GM18873 (cell line): ENCODE measurements at regions not wholly inside any gene's neighbourhood (a gene's known extent, or its start where the extent isn't known, plus 50 kb on each side); places are given as distances from the start of the nearest gene placed in this dataset.

Experiments used
- ATAC-seq: cut with Tn5 transposase; IDR thresholded peaks from one replicate; pipeline ENCODE4 v1.9.1; 2021; ENCODE audit warnings: mild to moderate bottlenecking, moderate library complexity, moderate number of reproducible peaks; ENCODE audit not compliant: unreplicated experiment, low FRiP score

DNA sequence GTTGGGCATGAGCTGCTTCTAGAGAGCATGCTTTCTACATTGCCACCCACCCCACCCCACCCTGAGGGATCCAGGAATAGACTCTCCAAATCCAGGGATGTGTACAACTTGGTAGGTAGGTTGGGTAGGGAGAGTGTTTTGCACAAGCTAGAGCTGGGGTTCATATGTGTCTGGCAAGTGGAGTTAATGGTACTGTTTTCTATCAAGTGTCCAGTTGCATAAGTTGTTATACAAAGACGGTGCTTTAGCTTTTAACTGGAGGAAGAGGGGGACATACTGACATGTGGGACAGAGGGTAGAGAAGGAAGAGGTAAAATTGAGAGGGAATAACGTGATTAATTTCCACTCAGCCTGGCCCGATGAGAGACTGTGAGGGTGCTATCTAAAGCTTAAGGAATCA lies 51.0 kb upstream of the TNC start:
- no peak for ATAC-seq

DNA sequence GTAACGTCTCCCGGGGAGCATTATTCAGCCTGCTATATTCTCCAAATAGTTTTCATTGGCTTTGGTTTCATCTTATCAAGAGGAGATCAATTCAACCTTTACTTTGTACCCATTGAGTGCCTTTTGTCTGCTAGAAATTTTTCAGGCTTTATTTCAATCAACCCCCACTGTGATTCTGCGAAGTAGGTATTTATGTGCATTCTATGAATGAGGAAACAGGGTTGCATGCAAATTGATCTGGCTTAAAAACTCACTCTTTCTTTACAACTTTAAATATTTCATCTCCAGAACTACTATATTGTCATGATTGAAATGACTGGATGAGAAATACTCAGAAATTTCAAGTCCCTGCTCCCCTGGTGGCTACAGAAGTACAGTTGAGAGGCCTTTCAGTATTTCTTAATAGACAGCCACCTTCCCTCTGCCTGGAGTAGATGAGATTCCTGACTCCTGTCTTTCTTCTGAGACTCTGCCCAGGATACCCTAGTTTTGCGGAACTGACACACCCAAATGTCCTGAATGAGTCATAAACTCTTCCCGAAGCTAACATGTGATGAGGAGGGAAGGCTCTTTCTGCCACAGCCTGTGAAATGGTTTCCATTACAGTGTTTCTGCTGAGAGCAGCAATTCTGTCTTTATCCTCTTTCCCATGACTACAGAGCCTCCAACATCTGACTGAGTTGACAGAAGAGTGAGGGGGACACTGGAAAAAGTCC lies 52.6 kb upstream of the TNC start:
- no peak for ATAC-seq

GRCh38 chr9:115171921-115172388 lies 54.0 kb upstream of the TNC start:
- no peak for ATAC-seq

DNA sequence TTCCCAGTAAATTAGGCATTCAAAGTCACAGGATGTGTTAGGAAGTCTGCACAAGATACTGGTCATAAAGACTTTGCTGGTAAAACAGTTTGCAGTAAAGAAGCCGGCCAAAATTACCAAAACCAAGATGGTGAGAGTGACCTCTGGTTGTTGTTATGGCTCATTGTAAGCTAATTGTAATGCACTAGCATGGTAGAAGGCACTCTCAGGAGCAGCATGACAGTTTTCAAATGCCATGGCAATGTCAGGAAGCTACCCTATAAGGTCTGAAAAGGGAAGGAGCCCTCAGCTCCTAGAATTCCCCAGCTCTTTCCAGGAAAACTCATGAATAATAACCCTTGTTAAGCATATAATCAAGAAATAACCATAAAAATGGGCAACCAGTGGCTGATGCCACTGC lies 64.3 kb upstream of the TNC start:
- ATAC-seq, result no peak

DNA sequence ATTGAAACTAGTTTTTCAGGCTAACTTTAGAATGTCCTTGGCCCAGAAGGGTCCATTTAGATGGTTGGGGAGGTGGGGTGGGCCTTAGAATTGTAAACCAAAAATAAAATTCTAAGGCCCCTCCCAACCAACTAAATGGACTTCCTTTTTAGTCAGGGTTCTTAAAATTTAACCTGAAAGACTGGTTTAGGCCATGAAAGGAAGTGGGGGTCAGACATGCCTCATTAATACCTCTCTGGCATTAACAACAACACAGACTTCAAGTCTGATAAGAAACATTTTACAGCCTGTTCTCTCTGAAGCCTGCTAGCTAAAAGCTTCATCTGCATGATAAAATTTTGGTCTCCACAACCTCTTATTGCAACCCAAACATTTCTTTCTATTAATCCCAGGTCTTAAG lies 65.5 kb upstream of the TNC start:
- ATAC-seq, result no peak

DNA sequence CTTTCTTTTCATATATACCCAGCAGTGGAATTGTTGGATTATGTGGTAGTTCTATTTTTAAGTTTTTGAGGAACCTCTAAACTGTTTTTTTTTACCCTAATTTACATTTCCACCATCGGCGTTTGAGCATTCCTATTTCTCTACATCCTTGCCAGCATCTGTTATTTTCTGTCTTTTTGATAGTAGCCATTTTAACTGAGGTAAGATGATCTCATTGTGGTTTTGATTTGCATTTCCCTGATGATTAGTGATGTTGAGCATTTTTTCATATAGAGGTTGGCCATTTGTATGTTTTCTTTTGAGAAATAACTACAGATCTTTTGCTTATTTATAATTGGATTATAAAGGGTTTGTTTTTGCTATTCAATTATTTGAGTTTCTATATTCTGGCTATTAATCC lies 71.7 kb upstream of the TNC start:
- ATAC-seq, result no peak

GRCh38 chr9:115191667-115192066 lies 73.7 kb upstream of the TNC start:
- ATAC-seq, result no peak

GRCh38 chr9:115192280-115192679 lies 74.3 kb upstream of the TNC start:
- no peak for ATAC-seq

DNA sequence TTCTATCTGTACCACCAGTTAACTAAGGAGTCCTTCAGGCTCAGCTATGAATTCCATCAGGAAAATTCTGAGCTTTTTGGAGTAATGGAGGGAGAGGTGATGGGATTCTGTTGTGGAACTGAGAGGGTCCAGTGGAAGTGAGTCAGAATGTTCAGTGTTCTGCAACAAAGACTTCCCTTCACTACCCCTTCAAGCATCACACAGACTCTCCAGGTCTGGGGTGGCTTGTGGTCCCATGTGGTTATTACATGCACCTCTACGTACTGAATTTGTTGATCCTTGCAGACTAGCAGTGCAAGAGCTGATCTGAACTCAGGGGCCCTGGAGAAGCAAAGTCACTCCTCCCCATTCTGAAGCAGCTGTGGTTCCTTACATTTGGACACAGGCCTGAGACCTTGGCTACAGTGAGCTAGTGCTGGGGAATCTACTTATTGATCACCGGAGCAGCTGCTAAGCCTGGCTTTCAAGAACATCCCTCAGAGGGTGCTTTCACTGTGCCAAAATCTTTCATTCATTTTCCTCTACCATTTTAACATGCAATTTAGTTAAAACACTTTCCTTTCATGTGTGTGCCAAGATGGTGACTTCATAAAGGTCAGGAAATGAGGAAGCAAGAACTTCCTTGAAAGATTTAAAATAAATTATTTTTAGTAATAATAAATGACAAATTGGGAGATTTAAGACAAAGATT lies 75.0 kb upstream of the TNC start:
- no peak for ATAC-seq

DNA sequence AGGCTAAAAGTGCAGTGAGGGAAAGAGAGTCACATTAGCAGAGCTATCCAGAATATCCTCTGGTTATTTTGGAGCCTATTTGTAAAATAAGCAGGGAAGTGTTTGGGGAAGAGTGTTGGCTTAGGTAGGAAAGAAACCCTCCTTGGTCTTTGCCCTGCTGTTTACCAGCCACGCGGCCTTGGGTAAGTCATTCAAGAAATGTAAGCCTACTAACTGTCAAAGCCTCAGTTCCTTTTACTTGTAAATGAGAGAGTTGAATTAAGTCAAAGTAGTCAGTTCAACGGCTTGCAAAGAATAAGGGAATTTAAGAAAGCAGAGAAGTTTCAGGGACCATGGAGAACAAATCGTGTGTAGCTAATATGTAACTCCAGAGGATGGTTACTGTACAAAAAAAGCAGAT lies 75.8 kb upstream of the TNC start:
- no peak for ATAC-seq

GRCh38 chr9:115194216-115194615 lies 76.3 kb upstream of the TNC start:
- ATAC-seq, result no peak

DNA sequence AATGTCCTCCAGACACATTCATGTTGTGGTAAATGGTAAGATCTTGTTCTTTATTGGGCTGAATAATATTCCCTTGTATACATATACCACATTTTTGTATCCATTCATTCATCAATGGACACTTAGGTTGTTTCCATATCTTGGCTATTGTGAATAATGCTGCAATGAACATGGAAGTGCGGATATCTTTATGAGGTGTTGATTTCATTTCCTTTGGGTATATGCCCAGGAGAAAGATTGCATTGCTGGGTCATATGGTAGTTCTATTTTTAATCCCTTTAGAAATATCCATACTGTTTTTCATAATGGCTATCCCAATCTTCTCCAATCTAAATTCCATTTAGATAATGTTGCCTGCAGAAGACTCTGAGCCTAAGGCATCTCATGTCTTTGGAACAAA lies 78.0 kb upstream of the TNC start:
- ATAC-seq, result no peak

DNA sequence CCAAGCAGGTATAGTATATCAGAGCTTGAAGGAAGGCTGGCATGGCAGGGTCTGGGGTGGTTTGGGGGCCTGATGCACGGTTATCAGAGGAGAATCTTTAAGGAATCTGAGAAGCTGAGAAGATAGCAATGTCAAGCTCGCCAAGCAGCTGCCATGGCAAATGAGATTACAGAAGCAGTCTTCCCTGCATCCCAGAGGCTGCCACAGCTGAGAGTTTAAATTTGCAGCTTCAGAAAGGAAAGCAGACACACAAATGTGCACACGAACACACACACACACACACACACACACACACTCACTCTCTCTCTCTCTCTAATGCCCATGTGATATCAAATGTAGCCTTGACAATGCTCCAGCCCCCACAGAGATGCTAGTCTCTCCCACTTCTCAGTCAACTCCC lies 79.0 kb upstream of the TNC start:
- no peak for ATAC-seq

GRCh38 chr9:115198001-115198400 lies 80.0 kb upstream of the TNC start:
- no peak for ATAC-seq

DNA sequence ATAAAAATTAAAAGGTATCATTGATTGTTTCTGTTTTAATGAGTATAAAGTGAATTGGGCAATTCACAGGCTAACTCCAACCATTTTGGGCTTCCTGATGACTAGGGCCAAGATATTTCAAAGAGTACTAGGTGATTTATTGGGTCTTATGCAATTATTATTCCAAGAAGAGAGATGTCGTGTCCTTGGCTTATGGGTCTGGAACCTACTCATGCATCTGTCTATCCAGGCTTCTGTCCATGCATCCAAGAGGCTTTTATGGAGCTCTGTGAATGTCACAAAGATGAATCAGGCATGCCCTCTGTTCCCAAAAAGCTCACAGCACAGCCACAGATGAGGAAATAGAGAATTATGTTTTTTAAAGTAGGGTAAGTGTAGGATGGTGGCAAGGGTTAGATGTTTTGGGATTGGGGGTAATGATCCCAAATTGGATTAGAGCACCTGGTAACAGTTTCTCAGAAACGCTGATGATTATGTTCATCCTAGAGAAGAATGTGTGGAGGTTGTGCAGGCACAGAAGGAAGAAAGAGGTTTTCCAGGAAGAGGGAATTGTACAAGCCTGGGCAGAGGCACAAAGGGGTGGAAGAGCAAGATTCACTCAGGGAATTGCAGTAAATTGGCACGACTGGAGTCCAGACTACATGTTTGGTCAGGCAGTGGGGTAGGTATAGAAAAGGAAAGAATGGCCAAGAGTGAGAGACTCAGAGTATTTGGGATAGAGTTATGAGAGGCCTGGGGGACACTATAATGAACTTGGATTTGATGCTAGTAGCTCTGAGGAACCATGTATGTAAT lies 83.0 kb upstream of the TNC start:
- ATAC-seq, result no peak

- no peak for ATAC-seq
These were observed 84.2 kb upstream of the TNC start for GRCh38 chr9:115202181-115202580.

DNA sequence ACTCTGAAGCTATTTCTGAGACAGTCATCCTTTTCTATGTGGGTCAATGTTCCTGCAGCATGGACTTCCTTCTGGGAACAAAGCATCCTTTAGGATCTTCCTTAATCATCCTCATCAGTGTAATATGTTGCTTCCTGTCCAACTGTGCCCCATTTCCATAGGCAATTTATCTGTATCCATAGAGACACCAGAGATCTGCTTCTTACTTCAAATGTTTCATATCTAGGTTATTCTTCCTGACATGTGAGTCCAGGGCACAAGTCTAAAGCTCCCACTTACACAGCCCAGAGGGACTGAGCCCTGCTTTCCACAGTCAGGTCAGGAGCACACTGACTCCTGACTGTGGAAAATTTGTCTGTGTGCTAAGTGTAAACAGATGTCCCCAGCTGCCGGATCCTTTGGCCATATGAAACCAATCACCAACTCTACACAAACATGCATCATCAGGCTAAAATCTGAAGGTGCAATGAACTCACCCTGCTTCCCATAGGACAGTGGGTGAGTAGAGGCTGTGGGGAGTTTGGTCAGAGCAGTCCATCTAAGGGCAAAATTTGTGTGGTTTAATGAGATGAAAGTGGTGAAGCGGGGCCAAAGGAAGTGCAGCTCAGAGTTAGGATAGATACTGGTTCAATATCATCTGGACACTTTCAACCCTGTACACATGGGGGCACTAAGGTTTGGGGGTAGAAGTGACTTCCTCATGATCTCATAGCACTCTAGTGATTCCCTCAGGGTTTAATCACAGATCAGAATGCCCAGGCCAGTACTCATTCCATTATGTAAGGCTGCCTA lies 85.2 kb upstream of the TNC start:
- no peak for ATAC-seq

DNA sequence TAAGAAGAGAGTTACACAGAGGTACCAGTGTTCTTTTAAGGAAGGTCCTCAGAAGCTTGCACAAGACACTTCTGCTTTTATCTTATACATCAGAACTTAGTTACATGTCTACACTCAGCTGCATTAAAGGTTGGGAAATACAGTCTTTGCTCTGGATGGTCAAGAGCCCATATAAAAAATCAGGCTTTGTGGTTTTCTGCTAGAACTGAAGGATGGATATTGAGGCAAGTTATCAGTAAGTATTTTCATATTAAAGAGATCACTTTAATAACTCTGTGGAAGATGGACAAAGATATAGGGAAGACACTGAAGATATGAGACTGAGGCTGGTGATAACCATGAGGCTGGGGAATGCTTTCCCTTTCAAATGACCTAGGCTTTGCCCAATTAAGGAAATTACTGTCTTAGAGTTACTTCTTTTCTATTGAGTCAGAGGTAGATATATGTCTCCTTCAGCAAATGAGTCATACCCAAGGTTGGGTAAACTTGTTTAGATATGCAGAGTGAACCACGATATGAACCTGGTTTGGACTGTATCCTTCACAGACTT lies 87.0 kb upstream of the TNC start:
- ATAC-seq, result no peak

- no peak for ATAC-seq
These were observed 89.3 kb upstream of the TNC start for GRCh38 chr9:115207003-115207836.

- ATAC-seq, result no peak
These were observed 90.5 kb upstream of the TNC start for GRCh38 chr9:115208501-115208900.
